ENCODE measurements at regions not wholly inside any gene's neighbourhood (a gene's known extent, or its start where the extent isn't known, plus 50 kb on each side); places are given as distances from the start of the nearest gene placed in this dataset.

- Mint-ChIP-seq H3K27ac (no peak overlapping the region), H3K36me3 (ENCODE audit: low read depth) (no peaks in the 10 kb centered on the region), H3K4me3 (no peak overlapping the region), H3K9me3 (no peaks in the 10 kb centered on the region), H3K27me3 (peaks cover 16% of the 10 kb centered on the region), H3K4me1 (ENCODE audit: low read depth) (no peaks in the 10 kb centered on the region)
- no peak for TF ChIP-seq CTCF (IDR thresholded peaks at IDR 0.05)
- Histone ChIP-seq H3K27me3 (ENCODE audit: control insufficient read depth in 1 of 2, insufficient read depth in 2 of 2, low read length in 2 of 2) (no peaks in the 10 kb centered on the region), H3K27ac (ENCODE audit: low read depth in 1 of 2, low read length in 2 of 2) (no peak overlapping the region), H3K4me1 (ENCODE audit: insufficient read depth, low read length) (no peaks in the 10 kb centered on the region), H3K9me3 (ENCODE audit: control insufficient read depth in 1 of 2, insufficient read depth in 1 of 2, low read length in 2 of 2) (peaks cover 0 to 3% of the 10 kb centered on the region in 2 experiments), H3K4me3 (ENCODE audit: low read length) (no peak overlapping the region), H3K36me3 (ENCODE audit: insufficient read depth, low read length) (no peaks in the 10 kb centered on the region)
- intact Hi-C loops (cut with DNase I, micrococcal nuclease) = no loop called here
- DNase-seq = no peak
- POLR2A ChIA-PET = no interaction called here
- ATAC-seq (ENCODE audit: poor library complexity) = no peak
- CTCF ChIA-PET = no interaction called here
Measured at GRCh38 chr11:112770487-112770886, 190.7 kb upstream of the NCAM1 start.

GRCh38 chr11:112771851-112772250 is 189.4 kb upstream of the NCAM1 start:
- peaks cover 0 to 3% of the 10 kb centered on the region in 2 experiments for H3K9me3 ChIP-seq (ENCODE audit: control insufficient read depth in 1 of 2, insufficient read depth in 1 of 2, low read length in 2 of 2)
- H3K9me3 Mint-ChIP-seq = no peaks in the 10 kb centered on the region
- peaks cover 16% of the 10 kb centered on the region for H3K27me3 Mint-ChIP-seq
- no peak overlapping the region for H3K4me3 Mint-ChIP-seq
- no peak for DNase-seq
- no peaks in the 10 kb centered on the region for H3K4me1 Mint-ChIP-seq (ENCODE audit: low read depth)
- intact Hi-C loops (cut with DNase I, micrococcal nuclease) = no loop called here
- ChIA-PET CTCF (no interaction called here), POLR2A (no interaction called here)
- H3K27ac ChIP-seq (ENCODE audit: low read depth in 1 of 2, low read length in 2 of 2) = no peak overlapping the region
- H3K36me3 Mint-ChIP-seq (ENCODE audit: low read depth) = no peaks in the 10 kb centered on the region
- H3K27me3 ChIP-seq (ENCODE audit: control insufficient read depth in 1 of 2, insufficient read depth in 2 of 2, low read length in 2 of 2) = no peaks in the 10 kb centered on the region
- ATAC-seq (ENCODE audit: poor library complexity) = no peak
- H3K27ac Mint-ChIP-seq = no peak overlapping the region
- TF ChIP-seq CTCF (IDR thresholded peaks at IDR 0.05) = no peak
- H3K4me1 ChIP-seq (ENCODE audit: insufficient read depth, low read length) = no peaks in the 10 kb centered on the region
- H3K4me3 ChIP-seq (ENCODE audit: low read length) = no peak overlapping the region
- no peaks in the 10 kb centered on the region for H3K36me3 ChIP-seq (ENCODE audit: insufficient read depth, low read length)

- TF ChIP-seq CTCF (IDR thresholded peaks at IDR 0.05) = no peak
- Histone ChIP-seq H3K27ac (ENCODE audit: low read depth in 1 of 2, low read length in 2 of 2) (no peak overlapping the region), H3K4me1 (ENCODE audit: insufficient read depth, low read length) (no peaks in the 10 kb centered on the region), H3K9me3 (ENCODE audit: control insufficient read depth in 1 of 2, insufficient read depth in 1 of 2, low read length in 2 of 2) (peaks cover 0 to 3% of the 10 kb centered on the region in 2 experiments), H3K36me3 (ENCODE audit: insufficient read depth, low read length) (no peaks in the 10 kb centered on the region), H3K27me3 (ENCODE audit: control insufficient read depth in 1 of 2, insufficient read depth in 2 of 2, low read length in 2 of 2) (no peaks in the 10 kb centered on the region), H3K4me3 (ENCODE audit: low read length) (no peak overlapping the region)
- H3K4me3 Mint-ChIP-seq = no peak overlapping the region
- intact Hi-C loops (cut with DNase I, micrococcal nuclease) = no loop called here
- no peak for DNase-seq
- no peaks in the 10 kb centered on the region for H3K36me3 Mint-ChIP-seq (ENCODE audit: low read depth)
- peaks cover 16% of the 10 kb centered on the region for H3K27me3 Mint-ChIP-seq
- no peaks in the 10 kb centered on the region for H3K9me3 Mint-ChIP-seq
- CTCF ChIA-PET = no interaction called here
- POLR2A ChIA-PET = no interaction called here
- no peaks in the 10 kb centered on the region for H3K4me1 Mint-ChIP-seq (ENCODE audit: low read depth)
- H3K27ac Mint-ChIP-seq = no peak overlapping the region
- no peak for ATAC-seq (ENCODE audit: poor library complexity)
Measured at GRCh38 chr11:112773264-112773663, 188.0 kb upstream of the NCAM1 start.

All from CD4-positive, alpha-beta T cell (primary cell).